ENCODE measurements at regions not wholly inside any gene's neighbourhood (a gene's known extent, or its start where the extent isn't known, plus 50 kb on each side); places are given as distances from the start of the nearest gene placed in this dataset.

GRCh38 chr18:57223144-57223870, 76.4 kb downstream of the BOD1L2 start:
- Mint-ChIP-seq H3K27ac (ENCODE audit: unreplicated experiment) (peak overlapping the region; percentile 87), H3K27me3 (ENCODE audit: unreplicated experiment) (peaks cover 4% of the 10 kb centered on the region), H3K36me3 (ENCODE audit: unreplicated experiment) (peaks cover 9% of the 10 kb centered on the region), H3K4me1 (ENCODE audit: low read depth, unreplicated experiment) (peaks cover 18% of the 10 kb centered on the region), H3K4me3 (ENCODE audit: unreplicated experiment) (no peak overlapping the region), H3K9me3 (ENCODE audit: unreplicated experiment) (peaks cover 10% of the 10 kb centered on the region)
- no peak for DNase-seq
- TF ChIP-seq CTCF (IDR thresholded peaks at IDR 0.05; ENCODE audit: partially characterized antibody, unreplicated experiment), result no peak

- Mint-ChIP-seq H3K27me3 (ENCODE audit: unreplicated experiment) (peaks cover 5% of the 10 kb centered on the region), H3K27ac (ENCODE audit: unreplicated experiment) (no peak overlapping the region), H3K9me3 (ENCODE audit: unreplicated experiment) (peaks cover 16% of the 10 kb centered on the region), H3K4me3 (ENCODE audit: unreplicated experiment) (no peak overlapping the region), H3K36me3 (ENCODE audit: unreplicated experiment) (peaks cover 10% of the 10 kb centered on the region), H3K4me1 (ENCODE audit: low read depth, unreplicated experiment) (peaks cover 12% of the 10 kb centered on the region)
- DNase-seq, result no peak
- no peak for TF ChIP-seq CTCF (IDR thresholded peaks at IDR 0.05; ENCODE audit: partially characterized antibody, unreplicated experiment)
Observed at GRCh38 chr18:57230861-57231585, 84.1 kb downstream of the BOD1L2 start.

GRCh38 chr18:57231864-57232263, 85.0 kb downstream of the BOD1L2 start:
- Mint-ChIP-seq H3K27me3 (ENCODE audit: unreplicated experiment) (peaks cover 5% of the 10 kb centered on the region), H3K4me3 (ENCODE audit: unreplicated experiment) (no peak overlapping the region), H3K36me3 (ENCODE audit: unreplicated experiment) (peaks cover 10% of the 10 kb centered on the region), H3K9me3 (ENCODE audit: unreplicated experiment) (peaks cover 13% of the 10 kb centered on the region), H3K4me1 (ENCODE audit: low read depth, unreplicated experiment) (peaks cover 12% of the 10 kb centered on the region), H3K27ac (ENCODE audit: unreplicated experiment) (no peak overlapping the region)
- DNase-seq, result no peak
- TF ChIP-seq CTCF (IDR thresholded peaks at IDR 0.05; ENCODE audit: partially characterized antibody, unreplicated experiment), result no peak

- no peak overlapping the region for H3K4me3 Mint-ChIP-seq (ENCODE audit: unreplicated experiment)
- peaks cover 9% of the 10 kb centered on the region for H3K9me3 Mint-ChIP-seq (ENCODE audit: unreplicated experiment)
- no peak overlapping the region for H3K27ac Mint-ChIP-seq (ENCODE audit: unreplicated experiment)
- H3K27me3 Mint-ChIP-seq (ENCODE audit: unreplicated experiment), result peaks cover 2% of the 10 kb centered on the region
- no peak for TF ChIP-seq CTCF (IDR thresholded peaks at IDR 0.05; ENCODE audit: partially characterized antibody, unreplicated experiment)
- no peaks in the 10 kb centered on the region for H3K36me3 Mint-ChIP-seq (ENCODE audit: unreplicated experiment)
- peaks cover 12% of the 10 kb centered on the region for H3K4me1 Mint-ChIP-seq (ENCODE audit: low read depth, unreplicated experiment)
- no peak for DNase-seq
Observed at GRCh38 chr18:57234346-57234745, 87.5 kb downstream of the BOD1L2 start.

GRCh38 chr18:57241869-57242268, 95.0 kb downstream of the BOD1L2 start:
- H3K4me3 Mint-ChIP-seq (ENCODE audit: unreplicated experiment), result no peak overlapping the region
- no peaks in the 10 kb centered on the region for H3K4me1 Mint-ChIP-seq (ENCODE audit: low read depth, unreplicated experiment)
- H3K27ac Mint-ChIP-seq (ENCODE audit: unreplicated experiment), result no peak overlapping the region
- no peak for DNase-seq
- H3K36me3 Mint-ChIP-seq (ENCODE audit: unreplicated experiment), result no peaks in the 10 kb centered on the region
- H3K9me3 Mint-ChIP-seq (ENCODE audit: unreplicated experiment), result no peaks in the 10 kb centered on the region
- TF ChIP-seq CTCF (IDR thresholded peaks at IDR 0.05; ENCODE audit: partially characterized antibody, unreplicated experiment), result no peak
- no peaks in the 10 kb centered on the region for H3K27me3 Mint-ChIP-seq (ENCODE audit: unreplicated experiment)

All from glutamatergic neuron (in vitro differentiated cells).